Vagina (tissue), 2 donors: ENCODE measurements at regions not wholly inside any gene's neighbourhood (a gene's known extent, or its start where the extent isn't known, plus 50 kb on each side); places are given as distances from the start of the nearest gene placed in this dataset.

Experiments used
- CTCF ChIP-seq, 3 experiments: fragments of 450-650 bp in 2 of 3; fragments of 200-600 bp in 1 of 3; sonication (generic) in 1 of 3; IDR thresholded peaks; one replicate each; pipeline ENCODE4 v1.5.1; 2017 to 2019; ENCODE audit warnings: antibody characterized with exemption in 3 of 3, mild to moderate bottlenecking in 2 of 3, moderate library complexity in 2 of 3
- POLR2A ChIP-seq, 2 donors: fragments of 450-650 bp; IDR thresholded peaks; one replicate each; pipeline ENCODE4 v1.6.1; 2017; ENCODE audit warnings: antibody characterized with exemption in 2 of 2, mild to moderate bottlenecking in 2 of 2, moderate library complexity in 2 of 2
- POLR2AphosphoS5 ChIP-seq, 2 donors: sonication (generic); formaldehyde crosslinking; IDR thresholded peaks; one replicate each; pipeline ENCODE4 v1.9.0; 2017; ENCODE audit warnings: antibody characterized with exemption in 2 of 2, mild to moderate bottlenecking in 2 of 2, low read depth in 1 of 2; ENCODE audit not compliant: insufficient read depth in 1 of 2

GRCh38 chr11:96761451-96761850 is 371.6 kb downstream of the JRKL start:
- TF ChIP-seq CTCF (IDR thresholded peaks at IDR 0.05) (no peak), POLR2A (IDR thresholded peaks at IDR 0.05) (no peak), POLR2AphosphoS5 (IDR thresholded peaks at IDR 0.05; ENCODE audit: insufficient read depth in 1 of 2, low read depth in 1 of 2) (no peak)
